GM10266 (cell line): ENCODE measurements at regions not wholly inside any gene's neighbourhood (a gene's known extent, or its start where the extent isn't known, plus 50 kb on each side); places are given as distances from the start of the nearest gene placed in this dataset.

Source experiments
- DNase-seq: peaks from one replicate; pipeline ENCODE4 v3.0.0; 2012; ENCODE audit errors: extremely low spot score
- CTCF ChIP-seq: IDR thresholded peaks from 2 replicates; pipeline ENCODE4 v1.5.1; 2012; ENCODE audit warnings: mild to moderate bottlenecking, low read depth; ENCODE audit not compliant: control insufficient read depth, insufficient read depth; ENCODE audit errors: missing control alignments

DNA sequence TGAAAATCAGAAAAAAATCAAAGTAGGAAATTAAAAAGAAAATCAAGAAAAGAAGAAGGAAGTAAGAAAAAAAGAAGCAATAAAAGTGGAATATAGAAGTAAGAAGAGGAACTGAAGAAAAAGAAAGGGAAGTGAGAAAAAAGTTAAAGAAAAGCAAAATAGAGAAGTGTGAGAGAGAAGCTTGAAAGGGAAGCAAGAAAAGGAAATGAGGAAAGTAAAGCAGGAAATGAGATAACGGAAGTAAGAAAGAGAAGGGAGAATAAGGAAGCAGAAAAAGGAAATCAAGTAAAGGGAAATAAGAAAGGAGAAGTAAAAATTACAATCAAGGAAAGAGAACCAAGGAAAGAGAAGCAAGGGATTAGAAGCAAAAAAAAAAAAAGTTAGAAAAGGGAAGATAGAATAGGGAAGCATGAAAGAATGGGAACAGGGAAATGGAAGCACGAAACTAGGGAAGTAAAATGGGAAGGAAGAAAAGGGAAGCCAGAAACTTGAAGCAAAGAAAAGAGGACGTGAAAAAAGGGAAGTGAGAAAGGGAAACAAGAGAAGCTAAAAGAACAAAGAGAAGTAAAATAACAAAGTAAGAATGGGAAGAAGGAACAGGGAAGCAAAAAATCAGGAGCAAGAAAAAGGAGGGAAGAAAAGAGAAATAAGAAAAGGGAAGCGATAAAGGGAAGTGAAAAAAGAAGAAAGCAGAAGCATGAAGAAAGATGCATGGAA, 243.3 kb upstream of the NCKAP5 start:
- no peak for TF ChIP-seq CTCF
- no peak for DNase-seq

GRCh38 chr2:133812826-133813617, 244.8 kb upstream of the NCKAP5 start:
- TF ChIP-seq CTCF, result no peak

DNA sequence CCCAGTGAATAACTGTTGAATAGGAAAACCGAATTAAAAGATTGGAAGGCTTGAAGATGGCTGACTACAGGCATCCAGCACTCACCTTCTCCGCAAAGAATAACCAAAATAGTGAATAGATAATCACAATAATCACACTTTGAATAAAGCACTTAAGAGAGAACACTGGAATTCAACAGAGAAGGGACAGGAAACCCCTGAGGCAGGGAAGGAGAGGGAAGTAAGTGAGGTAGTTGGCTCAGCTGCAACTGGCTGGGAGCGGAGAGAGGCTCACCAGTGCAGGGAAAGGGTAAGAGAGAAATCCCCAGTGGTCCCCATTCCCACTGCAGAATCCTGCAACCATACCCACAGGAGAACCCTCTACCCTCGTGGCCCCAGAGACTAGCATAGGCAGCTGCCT, 246.6 kb upstream of the NCKAP5 start:
- no peak for TF ChIP-seq CTCF
- DNase-seq, result no peak

More at GRCh38 chr2:133812826-133813617, 244.8 kb upstream of the NCKAP5 start:
- no peak for DNase-seq

- no peak for TF ChIP-seq CTCF
- DNase-seq, result no peak
These were observed 247.8 kb upstream of the NCKAP5 start for GRCh38 chr2:133816037-133816436.

DNA sequence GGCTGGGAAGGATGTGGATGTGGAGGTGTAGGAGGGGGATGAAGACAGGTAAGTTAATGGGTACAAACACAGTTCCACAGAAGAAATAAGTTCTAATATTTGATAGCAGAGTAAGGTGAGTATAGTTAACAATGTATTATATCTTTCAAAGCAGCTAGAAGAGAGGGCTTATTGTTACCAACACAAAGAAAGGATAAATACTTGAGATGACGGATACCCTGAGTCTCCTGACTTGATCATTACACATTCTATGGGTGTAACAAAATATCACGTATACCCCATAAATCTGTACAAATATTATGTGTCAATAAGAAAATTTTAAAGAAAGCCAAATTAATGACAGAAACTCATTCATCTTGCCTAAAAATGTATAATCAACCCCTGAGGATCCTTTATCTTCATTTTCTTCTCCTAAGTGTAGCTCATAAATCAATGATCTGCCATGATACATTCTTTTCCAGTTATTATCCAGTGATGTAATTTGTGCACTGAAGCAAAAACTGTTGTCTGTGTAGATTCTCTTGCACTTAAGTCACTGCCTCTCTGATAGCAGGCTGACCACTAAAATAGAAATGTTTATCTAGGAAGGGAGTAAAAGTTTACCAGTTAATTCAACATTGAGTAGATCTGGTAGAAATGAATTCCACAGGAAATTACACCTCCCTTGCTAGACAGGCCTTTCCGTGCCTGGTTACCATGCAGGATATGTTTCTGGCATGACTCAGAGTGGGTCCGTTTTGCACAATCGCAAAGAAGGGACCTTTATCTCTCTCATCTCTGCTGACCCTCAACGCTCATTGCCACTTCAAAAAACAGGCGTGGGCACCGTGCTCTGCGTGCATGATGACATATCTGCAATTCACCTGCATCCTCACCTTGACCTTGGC, 249.7 kb upstream of the NCKAP5 start:
- DNase-seq, result no peak
- no peak for TF ChIP-seq CTCF

GRCh38 chr2:133818661-133819060, 250.4 kb upstream of the NCKAP5 start:
- DNase-seq, result no peak
- no peak for TF ChIP-seq CTCF
